IPS-NIHi11 (cell line): ENCODE measurements at regions not wholly inside any gene's neighbourhood (a gene's known extent, or its start where the extent isn't known, plus 50 kb on each side); places are given as distances from the start of the nearest gene placed in this dataset.

ENCODE experiments used
- DNase-seq: peaks from one replicate; pipeline ENCODE4 v3.0.0; 2012; ENCODE audit warnings: mixed read lengths, low spot score

GRCh38 chr18:29234751-29235150 is 1057.8 kb upstream of the CDH2 start:
- no peak for DNase-seq

- DNase-seq, result no peak
Measured at GRCh38 chr18:29226213-29226612, 1049.3 kb upstream of the CDH2 start.

GRCh38 chr18:29225351-29225750 is 1048.4 kb upstream of the CDH2 start:
- DNase-seq, result no peak

GRCh38 chr18:29218091-29218490 is 1041.2 kb upstream of the CDH2 start:
- DNase-seq, result no peak

- no peak for DNase-seq
Measured at GRCh38 chr18:29217124-29217915, 1040.4 kb upstream of the CDH2 start.

GRCh38 chr18:29198834-29199233 is 1021.9 kb upstream of the CDH2 start:
- no peak for DNase-seq

- DNase-seq, result no peak
Measured at GRCh38 chr18:29196307-29196706, 1019.4 kb upstream of the CDH2 start.

GRCh38 chr18:29191263-29191662 is 1014.3 kb upstream of the CDH2 start:
- peak; percentile 54 for DNase-seq

GRCh38 chr18:29188760-29189159 is 1011.8 kb upstream of the CDH2 start:
- no peak for DNase-seq

- DNase-seq, result no peak
Measured at GRCh38 chr18:29185801-29186200, 1008.9 kb upstream of the CDH2 start.

GRCh38 chr18:29184654-29185053 is 1007.7 kb upstream of the CDH2 start:
- DNase-seq, result no peak

GRCh38 chr18:29181151-29181901 is 1004.4 kb upstream of the CDH2 start:
- DNase-seq, result no peak

GRCh38 chr18:29176681-29177080 is 999.8 kb upstream of the CDH2 start:
- no peak for DNase-seq

- DNase-seq, result no peak
Measured at GRCh38 chr18:29174891-29175290, 998.0 kb upstream of the CDH2 start.

- DNase-seq, result no peak
Measured at GRCh38 chr18:29172756-29173067, 995.8 kb upstream of the CDH2 start.

- no peak for DNase-seq
Measured at GRCh38 chr18:29171892-29172755, 995.2 kb upstream of the CDH2 start.

- no peak for DNase-seq
Measured at GRCh38 chr18:29169599-29169998, 992.7 kb upstream of the CDH2 start.

GRCh38 chr18:29164993-29165599 is 988.2 kb upstream of the CDH2 start:
- no peak for DNase-seq

GRCh38 chr18:29164020-29164706 is 987.2 kb upstream of the CDH2 start:
- no peak for DNase-seq

GRCh38 chr18:29163596-29163995 is 986.7 kb upstream of the CDH2 start:
- DNase-seq, result no peak

GRCh38 chr18:29161429-29161828 is 984.5 kb upstream of the CDH2 start:
- DNase-seq, result no peak

- no peak for DNase-seq
Measured at GRCh38 chr18:29160170-29160569, 983.2 kb upstream of the CDH2 start.
